ENCODE measurements at regions not wholly inside any gene's neighbourhood (a gene's known extent, or its start where the extent isn't known, plus 50 kb on each side); places are given as distances from the start of the nearest gene placed in this dataset.

- DNase-seq: no peak
Measured at GRCh38 chr19:31223740-31224534, 125.3 kb downstream of the TSHZ3 start.

DNA sequence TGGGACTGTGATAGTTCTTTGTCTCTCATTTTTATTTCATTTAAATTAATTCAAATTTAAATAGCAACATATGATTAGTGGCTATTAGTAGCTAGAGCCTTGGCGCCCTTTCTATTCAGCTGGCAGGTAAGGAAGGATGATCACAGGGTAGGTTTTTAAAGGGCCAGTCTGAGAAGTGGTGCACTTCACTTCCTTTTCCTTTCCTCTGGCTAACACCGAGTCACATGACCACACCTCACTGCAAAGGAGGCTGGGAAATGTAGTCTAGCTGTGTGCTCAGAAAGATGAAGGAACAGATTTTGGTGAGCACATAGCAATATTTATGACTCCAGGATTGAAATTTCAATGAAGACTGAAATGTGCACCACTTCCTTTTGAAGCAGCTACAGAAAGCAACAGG lies 128.7 kb downstream of the TSHZ3 start:
- peak; percentile 47 to 64 (median 56) for DNase-seq

DNA sequence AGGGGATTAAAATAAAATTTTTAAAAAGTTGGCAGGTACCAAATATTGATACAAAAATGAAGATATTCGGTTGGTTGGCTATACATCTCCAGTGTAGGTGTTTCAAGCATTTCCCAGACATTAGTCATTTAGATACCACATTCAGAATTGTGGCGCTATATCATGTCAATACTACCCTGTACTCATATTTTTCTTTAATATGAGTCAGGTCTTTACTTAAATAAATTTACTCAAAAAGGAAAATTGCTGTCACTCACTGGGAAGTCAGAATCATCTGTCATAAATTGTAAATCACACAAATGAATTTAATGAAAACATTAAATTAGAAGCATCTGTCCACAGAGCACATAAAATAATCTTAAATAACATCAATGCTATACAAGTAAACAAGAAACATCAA lies 134.2 kb downstream of the TSHZ3 start:
- DNase-seq: no peak

- peak; percentile 90 to 96 (median 92) for DNase-seq
Measured at GRCh38 chr19:31214086-31214485, 135.2 kb downstream of the TSHZ3 start.

DNA sequence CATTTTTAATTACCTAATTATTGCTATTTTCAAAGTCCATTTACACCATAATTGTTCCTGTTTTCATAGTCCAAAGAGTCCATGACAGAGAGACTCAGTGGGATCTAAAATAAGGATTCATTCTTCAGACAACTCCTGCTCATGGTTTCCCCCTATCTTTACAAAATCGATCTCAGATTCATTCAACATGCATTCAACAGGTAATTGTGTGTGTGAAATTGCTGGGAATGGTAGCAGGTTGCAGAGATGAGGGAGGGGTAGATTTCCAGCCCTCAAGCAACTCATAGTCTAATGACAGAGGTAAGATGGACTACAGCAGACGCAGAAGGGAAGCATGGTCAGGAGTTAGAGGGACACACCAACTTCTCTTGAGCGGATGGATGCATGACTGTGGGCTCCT lies 138.1 kb downstream of the TSHZ3 start:
- DNase-seq: no peak

DNA sequence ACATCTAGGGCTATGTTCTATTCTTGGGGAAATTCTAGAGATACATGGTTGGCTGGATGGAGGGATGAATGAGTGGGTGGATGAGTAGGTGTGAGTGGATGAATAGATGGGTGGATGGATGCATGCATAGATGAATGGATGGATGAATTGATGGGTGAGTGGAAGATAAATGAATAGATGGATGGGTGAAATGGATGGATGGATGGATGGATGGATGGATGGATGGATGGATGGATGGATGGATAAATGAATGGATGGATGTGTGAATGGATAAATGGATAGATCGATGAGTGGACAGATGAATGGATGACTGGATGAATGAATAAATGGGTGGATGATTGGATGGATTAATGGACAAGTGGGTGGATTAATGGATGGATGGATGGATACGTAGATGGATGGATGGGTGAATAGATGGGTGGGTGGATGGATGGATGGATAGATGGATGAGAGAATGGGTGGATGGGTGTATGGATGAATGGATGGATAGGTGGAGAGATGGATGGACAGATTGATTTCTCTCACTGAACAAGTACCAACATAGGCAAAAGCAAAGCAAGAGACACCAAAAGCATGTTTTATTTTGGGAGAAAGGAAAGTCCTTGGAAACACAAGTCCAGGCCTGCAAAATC lies 143.2 kb downstream of the TSHZ3 start:
- DNase-seq: no peak

DNA sequence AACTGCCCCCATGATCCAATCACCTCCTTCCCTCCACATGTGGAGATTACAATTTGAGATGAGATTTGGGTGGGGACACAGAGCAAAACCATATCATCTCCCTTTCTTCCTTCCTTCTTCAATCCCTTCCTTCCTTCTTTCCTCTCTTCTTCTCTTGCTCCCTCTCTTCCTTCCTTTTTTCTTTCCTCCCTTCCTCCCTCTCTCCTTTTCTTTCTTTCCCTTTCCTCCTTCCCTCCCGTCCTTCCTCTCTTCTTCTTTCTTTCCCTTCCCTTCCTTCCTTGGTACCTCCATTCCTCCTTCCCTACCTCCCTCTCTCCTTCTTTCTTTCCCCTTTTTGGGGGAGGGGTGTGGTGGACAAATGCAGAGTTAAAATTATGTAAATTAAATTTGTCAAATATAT lies 145.1 kb downstream of the TSHZ3 start:
- no peak for DNase-seq

DNA sequence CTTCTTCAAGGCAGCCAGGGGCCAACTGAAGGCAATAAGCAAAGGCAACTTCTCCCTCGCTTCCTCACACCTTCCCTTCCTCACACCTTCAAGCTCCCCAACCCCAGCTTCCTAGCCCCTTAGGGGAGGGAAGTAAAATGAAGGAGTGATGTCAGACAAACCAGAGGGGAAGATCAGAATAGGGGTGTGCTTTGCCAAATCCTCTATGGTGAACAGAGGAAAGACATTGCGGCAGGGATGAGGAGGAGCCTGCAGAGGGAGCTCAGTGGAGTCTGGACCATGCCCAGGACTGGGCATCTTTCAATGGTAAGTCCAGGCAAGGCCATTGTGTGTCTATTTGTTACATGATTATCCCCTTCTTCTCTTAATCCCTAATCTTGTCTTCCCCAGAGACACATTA lies 164.0 kb downstream of the TSHZ3 start:
- DNase-seq: peak in 1 of 4 experiments; percentile 8

DNA sequence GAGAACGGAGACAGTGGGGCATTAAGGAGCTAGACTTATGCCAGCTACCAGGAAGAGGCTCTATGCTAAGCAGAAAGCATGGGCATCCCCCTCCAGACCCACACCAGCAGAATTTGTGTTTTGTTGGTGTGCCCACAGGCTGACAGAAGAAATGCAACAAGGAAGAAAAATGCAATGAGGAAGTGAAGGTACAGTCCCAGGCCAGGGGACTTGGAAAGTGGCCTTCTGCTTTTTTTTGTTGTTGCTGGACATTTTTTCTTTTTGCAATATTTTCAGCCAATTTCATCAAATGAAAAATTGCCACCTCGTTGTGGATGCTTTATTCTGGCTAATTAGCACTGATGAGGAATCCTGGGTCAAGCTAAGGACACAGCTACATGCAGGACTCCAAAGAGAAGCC lies 167.7 kb downstream of the TSHZ3 start:
- peak; percentile 35 to 57 (median 46) for DNase-seq

- no peak for DNase-seq
Measured at GRCh38 chr19:31180907-31181306, 168.3 kb downstream of the TSHZ3 start.

GRCh38 chr19:31179471-31179852 lies 169.8 kb downstream of the TSHZ3 start:
- no peak for DNase-seq

DNA sequence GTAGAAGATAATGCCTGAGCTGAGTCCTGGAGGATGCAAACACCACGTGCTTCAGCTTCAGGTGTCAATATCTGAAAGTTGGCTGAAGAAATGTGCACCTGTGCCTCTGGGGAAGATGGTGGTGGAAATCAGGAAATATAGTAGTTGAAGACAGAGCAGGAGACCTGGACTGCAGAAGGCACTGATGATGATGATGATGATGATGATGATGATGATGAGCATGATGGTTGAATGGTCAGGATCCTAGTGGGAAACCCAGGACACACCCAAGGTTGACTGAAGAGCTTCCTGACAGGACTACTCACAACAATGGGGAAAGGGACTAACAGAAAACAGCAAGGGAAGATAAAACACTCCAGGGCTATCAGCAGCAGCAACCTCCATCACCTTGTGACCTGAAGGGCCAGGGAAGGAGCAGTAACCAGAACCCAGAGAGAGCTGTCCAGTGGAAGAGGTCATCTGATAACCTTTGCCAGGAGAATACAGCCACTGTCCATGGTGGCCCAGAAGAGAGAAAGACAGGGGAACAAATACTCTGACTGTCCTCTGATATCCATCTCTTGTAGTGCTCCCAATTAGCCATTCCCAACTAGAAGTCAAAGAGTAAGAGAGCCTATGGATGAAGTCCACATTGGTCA lies 170.3 kb downstream of the TSHZ3 start:
- DNase-seq: no peak

DNA sequence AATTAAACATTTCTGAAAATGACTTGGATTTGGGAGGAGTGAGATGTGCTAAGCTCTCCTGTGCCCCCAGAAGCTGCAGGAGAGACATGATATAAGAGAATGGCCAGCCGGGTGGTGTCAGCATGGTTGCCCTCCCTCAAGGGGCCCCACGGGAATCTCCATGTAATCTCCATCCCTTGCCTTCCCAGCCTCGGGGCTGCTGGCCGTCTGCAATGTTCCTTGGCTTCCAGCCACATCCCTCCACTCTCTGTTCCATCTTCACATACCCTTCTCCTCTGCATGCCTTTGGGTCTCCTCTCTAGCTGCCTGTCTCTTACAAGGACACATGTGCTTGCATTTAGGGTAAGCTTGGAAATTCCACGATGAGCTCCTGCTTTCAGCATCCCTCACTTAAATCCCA lies 172.0 kb downstream of the TSHZ3 start:
- DNase-seq: no peak

DNA sequence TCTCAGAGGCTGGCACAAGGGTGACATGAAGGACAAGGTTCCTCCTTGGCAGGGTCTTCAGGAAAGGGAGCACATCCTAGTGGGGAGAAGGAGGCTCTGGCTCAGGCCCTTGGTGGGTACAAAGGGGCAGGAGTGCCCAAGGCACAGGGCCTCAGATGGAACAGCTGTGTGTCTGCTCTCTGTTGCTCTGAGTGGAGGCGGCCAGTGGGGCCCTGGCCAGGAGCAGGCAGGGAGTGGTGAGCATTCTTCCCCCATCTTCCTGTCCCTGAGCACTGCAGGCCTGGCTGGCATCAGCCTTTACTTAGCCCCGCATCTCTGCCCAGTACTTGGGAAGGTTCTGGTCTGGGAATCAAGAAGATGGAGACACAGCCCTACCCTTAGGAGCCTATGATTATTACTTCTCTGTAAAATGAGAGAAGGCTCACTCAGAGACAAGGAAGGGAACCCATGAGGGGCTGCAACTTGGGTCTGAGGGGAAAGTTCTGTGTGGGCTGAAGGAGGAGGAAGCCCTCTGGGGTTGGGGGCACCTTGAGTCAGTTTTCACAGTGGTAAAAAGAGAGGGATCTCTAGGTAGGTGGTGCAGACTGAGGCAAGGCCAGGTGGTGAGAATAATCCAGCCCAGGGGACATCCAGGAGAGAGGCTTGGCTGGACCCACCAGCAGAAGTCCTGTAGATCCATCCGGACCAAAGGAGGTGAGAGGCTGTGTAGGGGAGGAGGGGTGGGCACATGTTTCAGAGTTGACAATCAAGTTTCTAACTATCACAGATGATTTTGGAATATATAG lies 173.5 kb downstream of the TSHZ3 start:
- no peak for DNase-seq

DNA sequence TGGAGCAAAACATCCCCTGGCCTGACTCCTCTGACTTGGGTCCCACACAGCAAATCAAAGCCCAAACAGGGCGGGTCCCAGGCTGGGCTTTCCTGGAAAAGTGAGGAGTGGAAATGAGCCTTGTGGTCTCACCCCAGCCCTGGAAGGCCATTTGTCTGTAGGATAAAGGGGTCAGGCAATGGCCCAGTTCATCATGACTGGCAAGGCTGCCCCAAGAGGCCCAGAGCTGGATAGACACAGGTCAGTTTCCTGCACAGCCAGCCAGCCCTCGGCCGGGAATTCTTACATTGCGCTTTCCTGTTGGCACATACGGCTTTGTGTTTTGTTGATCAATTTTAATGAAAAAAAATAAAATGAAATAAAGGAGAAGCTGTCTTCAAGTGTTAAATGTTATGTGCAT lies 174.3 kb downstream of the TSHZ3 start:
- DNase-seq: no peak

- DNase-seq: no peak
Measured at GRCh38 chr19:31173991-31174390, 175.2 kb downstream of the TSHZ3 start.

DNA sequence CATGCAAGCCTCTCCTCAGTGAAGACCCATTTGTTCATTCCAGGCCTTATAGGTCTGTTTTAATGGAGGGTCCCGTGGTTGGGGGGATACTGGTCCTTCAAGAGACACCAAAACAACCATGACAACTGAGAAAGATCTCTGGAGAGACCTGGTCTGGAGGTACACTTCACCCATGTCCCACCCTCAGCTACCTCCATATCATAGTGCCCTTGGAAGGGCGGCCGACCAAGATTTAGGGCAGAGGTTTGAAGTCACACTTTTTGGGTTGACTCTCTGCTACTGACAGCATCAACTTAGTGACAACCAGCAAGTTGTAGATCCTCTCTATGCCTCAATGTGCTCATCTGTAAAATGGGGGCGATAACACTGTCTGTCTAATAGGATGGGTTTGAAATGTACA lies 177.3 kb downstream of the TSHZ3 start:
- DNase-seq: no peak

DNA sequence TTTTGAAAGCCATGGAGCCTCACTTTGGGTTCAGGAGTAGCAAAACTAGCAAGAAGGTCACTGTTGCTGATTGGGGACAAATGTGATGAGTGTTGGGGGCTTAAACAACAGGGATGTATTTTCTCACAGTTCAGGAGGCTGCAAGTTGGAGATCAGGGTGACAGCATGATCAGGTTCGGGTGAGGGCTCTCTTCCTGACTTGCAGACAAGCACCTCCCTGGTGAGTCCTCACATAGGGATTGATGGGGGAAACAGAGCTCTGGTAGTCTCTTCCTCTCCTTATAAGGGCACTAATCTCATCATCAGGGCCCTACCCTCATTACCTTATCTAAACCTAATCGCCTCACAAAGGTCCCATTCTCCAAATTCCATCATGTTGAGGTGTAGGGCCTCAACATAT lies 179.2 kb downstream of the TSHZ3 start:
- no peak for DNase-seq

- no peak for DNase-seq
Measured at GRCh38 chr19:31168106-31168625, 181.1 kb downstream of the TSHZ3 start.

DNA sequence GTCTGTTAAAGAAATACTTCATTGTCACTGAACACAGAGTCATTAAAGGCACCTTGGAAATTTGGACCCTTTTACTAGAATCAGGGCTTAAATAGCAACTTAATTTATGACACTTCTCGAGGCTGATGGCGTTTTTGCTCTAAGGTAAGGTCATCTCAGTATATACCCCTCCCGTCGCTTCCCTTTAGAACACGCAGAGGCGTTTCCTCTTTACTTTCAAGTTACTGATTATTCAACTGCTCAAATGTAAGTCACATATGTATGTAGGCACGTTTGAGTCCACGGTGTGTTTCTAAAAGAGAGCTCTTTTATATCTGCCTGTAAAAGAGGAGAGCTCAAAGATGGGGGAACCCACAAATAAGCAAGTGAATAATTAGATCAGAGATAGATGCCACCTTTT lies 181.5 kb downstream of the TSHZ3 start:
- peak in 3 of 4 experiments; percentile 22 to 26 (median 25) for DNase-seq

- no peak for DNase-seq
Measured at GRCh38 chr19:31166206-31166605, 183.0 kb downstream of the TSHZ3 start.

DNA sequence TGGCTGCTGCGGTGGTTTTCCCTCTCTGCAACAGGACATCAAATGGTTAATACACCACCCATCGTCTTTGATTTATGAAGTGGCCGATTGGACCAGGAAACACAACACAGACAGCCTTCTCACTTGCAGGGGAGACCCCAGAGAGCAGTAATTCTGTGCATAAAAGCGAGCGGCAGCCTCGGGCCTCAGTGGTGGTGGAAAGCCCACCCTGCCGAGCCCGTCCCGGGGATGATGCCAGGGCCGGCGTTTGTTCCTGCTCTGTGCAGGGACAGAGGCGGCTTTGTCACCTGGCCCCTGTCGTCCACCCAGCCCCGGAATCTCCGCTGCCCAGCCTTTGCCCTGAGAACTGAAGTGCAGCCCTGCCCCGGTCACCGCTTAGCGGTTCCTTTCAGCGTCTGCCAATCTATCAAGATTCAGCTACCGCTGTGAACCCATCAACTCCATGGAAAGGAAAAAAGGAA lies 184.4 kb downstream of the TSHZ3 start:
- DNase-seq: no peak
